HT1080 (cell line): ENCODE measurements at regions not wholly inside any gene's neighbourhood (a gene's known extent, or its start where the extent isn't known, plus 50 kb on each side); places are given as distances from the start of the nearest gene placed in this dataset.
"Not testable (repeated sequence)": the region's sequence is repeated elsewhere in the genome, so short reads cannot be mapped to it uniquely, and the experiment has no call there.

Experiments
- DNase-seq: peaks from one replicate; pipeline ENCODE4 v3.0.0-alpha.2; 2015; ENCODE audit warnings: low read depth

- no peak for DNase-seq
Observed at GRCh38 chr3:137111497-137111896, 153.7 kb downstream of the IL20RB start.

- DNase-seq, result peak; percentile 24
Observed at GRCh38 chr3:137116619-137117018, 158.8 kb downstream of the IL20RB start.

GRCh38 chr3:137121704-137122314 lies 164.0 kb downstream of the IL20RB start:
- DNase-seq, result peak; percentile 56

- DNase-seq, result no peak
Observed at GRCh38 chr3:137131081-137131480, 173.3 kb downstream of the IL20RB start.

- no peak for DNase-seq
Observed at GRCh38 chr3:137134431-137134830, 176.6 kb downstream of the IL20RB start.

GRCh38 chr3:137148406-137148805 lies 190.6 kb downstream of the IL20RB start:
- DNase-seq, result no peak

GRCh38 chr3:137148917-137149316 lies 191.1 kb downstream of the IL20RB start:
- DNase-seq, result no peak

GRCh38 chr3:137150825-137151224 lies 193.0 kb downstream of the IL20RB start:
- no peak for DNase-seq

- not testable (repeated sequence) for DNase-seq
Observed at GRCh38 chr3:137153046-137153445, 195.3 kb downstream of the IL20RB start.

GRCh38 chr3:137163241-137163871 lies 205.6 kb downstream of the IL20RB start:
- no peak for DNase-seq

GRCh38 chr3:137163958-137164357 lies 206.2 kb downstream of the IL20RB start:
- no peak for DNase-seq

- peak; percentile 91 for DNase-seq
Observed at GRCh38 chr3:137165117-137165806, 207.5 kb downstream of the IL20RB start.

GRCh38 chr3:137171834-137172603 lies 214.2 kb downstream of the IL20RB start:
- DNase-seq, result peak; percentile 50

- DNase-seq, result no peak
Observed at GRCh38 chr3:137172728-137173127, 214.9 kb downstream of the IL20RB start.

- DNase-seq, result no peak
Observed at GRCh38 chr3:137174514-137174913, 216.7 kb downstream of the IL20RB start.

GRCh38 chr3:137180220-137180619 lies 222.4 kb downstream of the IL20RB start:
- DNase-seq, result no peak

- DNase-seq, result no peak
Observed at GRCh38 chr3:137191133-137191923, 233.5 kb downstream of the IL20RB start.

- DNase-seq, result no peak
Observed at GRCh38 chr3:137191951-137192350, 234.2 kb downstream of the IL20RB start.

- DNase-seq, result no peak
Observed at GRCh38 chr3:137194301-137194700, 236.5 kb downstream of the IL20RB start.

- not testable (repeated sequence) for DNase-seq
Observed at GRCh38 chr3:137198374-137198773, 240.6 kb downstream of the IL20RB start.

GRCh38 chr3:137199678-137200077 lies 241.9 kb downstream of the IL20RB start:
- no peak for DNase-seq
